Stimulated activated CD4-positive, alpha-beta T cell treated with anti-CD3 and anti-CD28 coated beads, Interleukin-1b, Interleukin-23, amount 100 ng/mL, for 24 hours (primary cell): ENCODE measurements at regions not wholly inside any gene's neighbourhood (a gene's known extent, or its start where the extent isn't known, plus 50 kb on each side); places are given as distances from the start of the nearest gene placed in this dataset.
"Not testable (repeated sequence)": the region's sequence is repeated elsewhere in the genome, so short reads cannot be mapped to it uniquely, and the experiment has no call there.

Experiments used
- DNase-seq, 4 experiments: peaks; one replicate each; pipeline ENCODE4 v3.0.0-alpha.2; 2020; ENCODE audit warnings: low read depth in 4 of 4, low spot score in 1 of 4

DNA sequence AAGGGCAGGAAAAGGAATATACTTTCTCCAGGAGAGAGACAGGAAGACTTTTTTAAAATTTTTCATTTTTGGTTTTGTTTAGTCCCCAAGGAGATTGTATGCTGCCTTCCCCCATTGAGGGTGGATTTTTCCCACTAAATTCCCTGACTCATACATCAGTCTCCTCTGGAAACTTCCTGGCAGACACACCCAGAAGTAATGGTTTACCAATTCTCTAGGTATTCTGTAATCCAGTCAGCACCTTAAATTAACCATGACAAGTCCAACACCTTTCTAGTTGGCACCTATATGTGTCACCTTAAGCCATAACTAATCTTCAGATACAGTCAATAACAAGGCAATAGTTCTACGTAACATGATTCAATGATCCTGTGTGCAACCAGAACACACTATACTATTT, 373.6 kb upstream of the NPAP1 start:
- not testable (repeated sequence) for DNase-seq

- DNase-seq: not testable (repeated sequence)
Measured at GRCh38 chr15:24304747-24305146, 370.8 kb upstream of the NPAP1 start.

DNA sequence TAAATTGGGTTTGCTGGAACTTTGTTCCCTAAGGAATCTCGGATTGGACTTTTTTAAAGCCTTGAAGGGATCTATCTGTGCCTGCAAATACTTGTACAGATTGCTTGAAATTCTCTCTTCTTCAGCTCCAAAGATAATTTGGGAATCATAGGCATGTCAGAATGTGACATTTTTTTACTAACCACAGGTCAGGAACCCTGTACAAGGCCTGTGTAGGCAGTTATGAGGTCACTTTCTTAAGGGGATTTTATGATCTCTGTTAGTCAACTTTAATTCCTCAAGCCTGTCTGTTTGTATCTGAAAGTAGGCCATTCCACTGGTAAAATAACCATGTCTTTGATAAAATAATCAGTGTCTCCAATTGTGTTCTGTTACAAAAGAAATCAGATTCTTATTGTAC, 369.9 kb upstream of the NPAP1 start:
- not testable (repeated sequence) for DNase-seq

DNA sequence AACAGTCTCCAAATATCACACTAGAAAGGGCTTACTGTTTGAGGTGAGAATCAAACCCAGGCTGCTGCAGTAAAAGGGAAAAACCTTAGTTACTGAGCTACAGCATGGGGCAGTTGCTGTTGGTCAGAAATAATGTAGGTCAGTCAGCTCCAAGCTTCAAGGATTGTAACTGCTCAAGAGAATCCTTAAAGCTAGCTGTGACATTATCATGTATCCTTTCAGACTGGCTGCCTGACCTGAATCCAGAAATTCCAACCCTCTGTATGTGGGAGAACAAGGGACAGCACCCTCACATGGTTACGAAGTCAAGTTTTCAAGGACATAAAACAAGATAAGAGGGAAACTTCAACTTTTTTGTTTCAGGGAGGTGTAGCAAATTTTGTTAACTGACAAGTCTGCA, 365.9 kb upstream of the NPAP1 start:
- DNase-seq: not testable (repeated sequence)

GRCh38 chr15:24311692-24312091, 363.9 kb upstream of the NPAP1 start:
- not testable (repeated sequence) for DNase-seq

DNA sequence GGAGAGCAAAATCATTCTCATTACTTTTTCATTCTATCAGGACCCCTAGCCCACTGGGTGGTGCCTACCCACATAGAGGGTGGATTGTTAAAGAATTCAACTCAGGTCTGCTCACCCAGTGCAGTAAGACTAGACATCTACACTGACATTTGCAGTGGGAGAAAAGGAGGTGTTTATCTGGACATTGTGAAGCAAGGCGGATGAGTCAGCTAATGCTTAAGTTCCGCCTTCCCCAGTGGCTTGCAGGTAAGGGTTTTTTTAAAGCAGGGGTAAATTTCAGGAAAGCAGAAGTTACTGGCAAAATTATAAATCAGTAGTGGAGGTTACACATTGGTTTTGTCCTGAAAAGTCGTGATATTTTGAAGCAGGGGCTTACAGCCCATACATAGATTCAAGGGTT, 359.2 kb upstream of the NPAP1 start:
- not testable (repeated sequence) for DNase-seq

- DNase-seq: no peak
Measured at GRCh38 chr15:24318981-24319380, 356.6 kb upstream of the NPAP1 start.

GRCh38 chr15:24324096-24324495, 351.5 kb upstream of the NPAP1 start:
- not testable (repeated sequence) for DNase-seq

GRCh38 chr15:24326513-24326912, 349.1 kb upstream of the NPAP1 start:
- not testable (repeated sequence) for DNase-seq

DNA sequence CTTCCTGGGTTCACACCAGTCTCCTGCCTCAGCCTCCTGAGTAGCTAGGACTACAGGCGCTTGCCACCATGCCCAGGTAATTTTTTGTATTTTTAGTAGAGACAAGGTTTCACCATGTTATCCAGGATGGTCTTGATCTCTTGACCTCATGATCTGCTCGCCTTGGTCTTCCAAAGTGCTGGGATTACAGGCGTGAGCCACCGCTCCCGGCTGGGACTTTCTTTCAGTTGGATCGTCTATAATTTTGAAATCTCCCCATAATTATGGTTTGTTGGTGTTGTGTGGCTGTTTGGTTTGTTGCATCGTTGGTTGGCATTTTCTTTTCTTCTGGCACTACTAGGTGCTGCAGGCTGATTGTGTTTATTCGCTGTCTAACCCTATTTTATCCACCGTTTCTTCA, 343.6 kb upstream of the NPAP1 start:
- not testable (repeated sequence) for DNase-seq

- not testable (repeated sequence) for DNase-seq
Measured at GRCh38 chr15:24341876-24342275, 333.7 kb upstream of the NPAP1 start.

DNA sequence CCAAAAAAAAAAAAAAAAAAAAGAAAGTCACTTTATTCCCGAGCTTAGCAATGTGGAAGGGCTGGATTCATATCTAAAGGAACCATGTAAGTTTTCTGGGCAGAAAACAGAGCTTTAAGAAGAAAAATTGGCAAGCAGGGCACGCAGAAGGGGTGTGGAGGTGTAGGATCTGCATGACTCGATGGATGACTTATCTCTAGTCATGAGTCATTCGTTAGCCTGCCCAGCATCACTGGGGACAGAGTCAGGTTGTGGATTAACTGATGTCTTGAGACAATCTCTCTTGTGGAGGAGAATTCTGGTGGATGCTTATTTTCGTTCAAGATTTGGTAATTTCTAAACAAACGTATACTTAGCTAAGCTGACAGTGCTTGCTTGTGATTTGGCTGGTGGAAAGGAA, 322.8 kb upstream of the NPAP1 start:
- DNase-seq: not testable (repeated sequence)

DNA sequence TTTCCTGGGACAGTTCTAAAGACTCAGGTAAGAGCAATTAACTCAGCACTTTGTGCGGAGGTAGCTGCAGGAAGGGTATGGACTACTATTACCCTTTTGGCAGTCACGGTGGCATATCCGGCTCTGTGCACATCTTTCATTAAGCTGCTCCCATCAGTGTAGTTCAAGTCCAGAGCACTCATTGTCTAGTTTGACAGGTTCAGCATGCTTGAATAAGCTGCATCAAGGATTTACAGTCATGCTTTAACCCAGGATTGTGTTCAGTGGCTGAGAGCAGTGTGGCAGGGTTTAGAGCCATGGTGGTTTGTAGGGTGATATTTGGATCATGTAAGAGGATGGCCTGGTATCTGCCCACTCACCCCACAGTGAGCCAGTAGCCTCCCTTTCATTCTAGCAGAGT, 294.5 kb upstream of the NPAP1 start:
- DNase-seq: not testable (repeated sequence)

DNA sequence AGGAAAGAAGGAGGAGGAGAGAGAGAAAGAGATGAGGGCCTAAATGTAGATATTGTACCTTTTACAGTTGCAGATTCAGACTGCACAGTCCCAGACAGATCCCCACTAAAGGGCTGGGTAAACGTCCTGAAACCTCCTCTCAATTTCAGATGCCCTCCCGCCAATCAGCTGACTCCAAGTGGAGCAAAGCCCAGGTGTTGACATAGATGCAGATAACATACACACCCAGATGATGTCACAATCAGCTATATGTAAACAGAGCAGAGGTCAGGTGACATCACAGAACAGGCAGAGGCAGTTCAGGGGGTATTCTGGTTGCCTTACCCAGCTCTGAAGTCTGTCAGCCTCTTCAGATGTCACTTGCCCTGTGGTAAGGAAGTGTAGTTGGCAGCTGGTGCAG, 290.3 kb upstream of the NPAP1 start:
- DNase-seq: not testable (repeated sequence)

DNA sequence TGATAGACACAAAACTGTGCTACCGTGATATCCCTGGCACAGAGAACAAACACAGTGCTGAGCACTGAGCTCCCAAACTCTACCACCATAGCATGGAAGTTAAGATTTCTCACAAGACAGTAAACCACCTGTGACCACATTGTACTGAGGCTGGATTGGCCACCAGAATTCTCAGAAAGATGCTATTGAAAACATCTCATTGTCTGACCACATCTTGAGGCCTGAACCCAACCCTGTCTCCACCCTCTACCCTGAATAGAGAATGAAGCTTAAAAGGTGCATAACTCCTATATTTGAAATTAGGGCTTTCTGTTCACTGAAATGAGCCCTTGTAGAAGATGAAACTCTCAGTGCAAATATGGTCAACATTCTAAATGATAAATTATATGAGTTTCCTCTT, 281.3 kb upstream of the NPAP1 start:
- no peak for DNase-seq

DNA sequence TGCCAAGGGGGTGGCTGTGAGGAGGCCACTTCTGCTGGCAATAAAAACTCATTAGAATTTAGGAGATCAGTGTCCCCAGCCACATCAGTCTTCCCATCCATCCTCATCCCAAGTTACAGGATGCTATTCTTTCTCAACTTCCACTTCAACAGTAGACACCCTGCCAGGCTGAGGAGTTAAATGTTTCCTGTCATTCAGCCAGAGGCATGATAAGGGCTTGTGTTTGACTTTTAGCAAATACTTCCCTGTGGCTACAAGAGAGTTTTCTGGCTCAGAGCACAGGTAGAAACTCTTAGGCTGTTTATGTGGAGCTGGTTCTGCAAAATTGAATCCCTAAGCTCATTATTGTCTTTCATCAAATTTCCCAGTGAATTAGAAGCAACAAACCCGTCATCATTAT, 262.9 kb upstream of the NPAP1 start:
- not testable (repeated sequence) for DNase-seq

DNA sequence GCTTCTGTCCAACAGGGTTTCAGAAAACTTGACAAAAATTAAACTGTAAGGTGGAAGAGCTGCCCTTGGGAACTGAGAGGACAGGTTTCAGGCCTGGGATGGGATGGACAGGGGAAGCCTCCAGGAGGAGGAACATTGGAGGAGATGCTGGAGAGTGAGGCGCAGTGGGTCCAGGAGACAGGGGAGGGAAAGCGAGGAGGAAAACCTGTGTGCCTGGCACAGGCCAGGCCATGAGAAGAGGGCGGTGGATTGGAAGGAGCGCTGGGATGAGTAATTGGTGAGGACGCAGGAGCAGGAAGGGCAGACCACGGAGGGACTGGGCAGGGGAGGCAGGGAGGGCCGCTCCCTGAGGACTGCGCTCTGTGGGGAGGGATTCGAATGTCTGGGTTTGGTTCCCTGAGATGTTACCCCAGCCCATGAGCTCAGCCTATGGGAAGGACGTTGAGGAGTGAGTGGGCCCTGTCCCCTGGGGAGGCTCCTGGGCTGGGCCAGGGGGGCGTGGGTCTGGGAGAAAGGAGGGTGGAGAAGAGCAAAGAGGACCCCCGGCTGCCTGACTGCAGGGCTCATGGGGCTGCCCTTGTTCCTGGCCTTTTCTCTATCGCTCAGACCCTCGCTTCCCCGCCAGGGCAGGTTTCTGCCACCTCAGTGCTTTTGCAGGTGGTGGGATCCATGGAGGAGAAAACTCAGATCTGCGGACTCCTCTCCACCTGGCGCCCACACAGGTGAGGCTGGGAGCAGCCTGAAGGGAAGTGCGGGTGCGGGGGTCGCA, 249.1 kb upstream of the NPAP1 start:
- DNase-seq: not testable (repeated sequence)

DNA sequence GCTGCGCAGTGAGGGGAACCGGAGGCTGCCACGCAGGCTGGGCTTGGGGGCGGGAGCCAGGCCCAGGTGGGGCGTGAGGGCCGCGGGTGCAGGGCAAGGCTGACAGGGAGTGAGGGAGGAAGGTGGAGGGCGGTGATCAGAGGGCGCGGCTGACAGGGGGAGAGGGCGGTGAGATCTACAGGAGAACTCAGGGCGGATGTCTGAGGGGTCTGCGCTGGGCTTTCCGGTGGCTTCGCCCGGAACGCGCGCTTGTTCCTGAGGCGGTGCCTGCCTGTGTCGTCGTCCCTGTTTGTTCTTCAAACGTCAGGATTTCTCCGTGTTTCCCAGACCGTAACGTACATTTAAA, 248.5 kb upstream of the NPAP1 start:
- DNase-seq: not testable (repeated sequence)

- not testable (repeated sequence) for DNase-seq
Measured at GRCh38 chr15:24435075-24435820, 240.3 kb upstream of the NPAP1 start.

DNA sequence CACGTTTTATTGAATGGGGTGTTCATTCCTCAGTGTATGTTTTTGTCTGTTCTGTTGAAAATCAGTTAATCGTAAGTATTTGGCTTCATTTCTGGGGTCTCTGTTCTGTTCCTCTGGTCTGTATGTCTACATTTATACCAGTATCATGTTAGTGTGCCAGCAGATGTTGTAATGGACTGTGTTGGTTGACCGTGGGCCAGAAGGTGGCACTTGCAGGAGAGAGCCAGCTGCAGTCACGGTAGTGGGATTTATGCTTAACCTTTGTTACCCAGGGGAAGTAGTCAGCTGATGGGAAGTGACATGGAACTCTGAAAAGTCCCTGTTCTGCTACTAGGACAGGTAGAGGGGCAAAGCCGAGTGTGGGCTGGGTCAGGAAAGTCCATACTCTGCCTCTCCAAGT, 238.3 kb upstream of the NPAP1 start:
- DNase-seq: not testable (repeated sequence)

DNA sequence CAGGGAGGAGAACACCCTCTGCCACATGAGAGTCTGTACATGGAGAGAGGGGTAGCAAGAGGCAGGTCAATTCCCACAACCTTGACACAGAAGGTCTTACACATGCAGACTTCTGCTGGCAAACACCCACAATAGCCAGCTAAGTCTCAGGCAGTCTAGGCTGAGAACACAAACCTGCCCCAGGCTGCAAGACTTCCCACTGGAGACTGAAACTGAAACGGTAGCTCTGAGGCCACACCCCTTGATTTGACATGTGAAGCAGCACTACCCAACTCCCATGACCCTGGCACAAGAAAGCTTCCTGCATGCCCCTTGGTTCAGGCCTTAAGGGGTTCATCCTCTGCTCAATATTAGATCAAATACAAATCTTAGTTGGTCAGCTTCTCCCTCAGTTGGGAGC, 237.8 kb upstream of the NPAP1 start:
- DNase-seq: not testable (repeated sequence)
